GM13976 (cell line): ENCODE measurements at regions not wholly inside any gene's neighbourhood (a gene's known extent, or its start where the extent isn't known, plus 50 kb on each side); places are given as distances from the start of the nearest gene placed in this dataset.

Experiments used
- DNase-seq: peaks from one replicate; pipeline ENCODE4 v3.0.0; 2012; ENCODE audit warnings: low spot score
- CTCF ChIP-seq: IDR thresholded peaks from 2 replicates; pipeline ENCODE4 v1.5.1; 2012; ENCODE audit warnings: borderline replicate concordance, mild to moderate bottlenecking; ENCODE audit not compliant: insufficient read depth; ENCODE audit errors: extremely low read depth, missing control alignments, control extremely low read depth
- in situ Hi-C: fragments of 300-500 bp; cut with MboI; formaldehyde crosslinking; loops from one replicate; pipeline ENCODE4 v1.12.0; 2022; ENCODE audit warnings: low sequenced_read_pairs, mixed read lengths, inconsistent platforms; ENCODE audit not compliant: unreplicated experiment

- in situ Hi-C loops, result no loop called here
- no peak for DNase-seq
- no peak for TF ChIP-seq CTCF
Measured at GRCh38 chr5:103943230-103943629, 380.6 kb upstream of the NUDT12 start.

- in situ Hi-C loops, result no loop called here
- DNase-seq, result no peak
- TF ChIP-seq CTCF, result no peak
Measured at GRCh38 chr5:103942587-103943186, 380.1 kb upstream of the NUDT12 start.

- in situ Hi-C loops, result no loop called here
- DNase-seq, result no peak
- TF ChIP-seq CTCF, result no peak
Measured at GRCh38 chr5:103941596-103941995, 379.0 kb upstream of the NUDT12 start.

GRCh38 chr5:103938146-103938695 is 375.6 kb upstream of the NUDT12 start:
- DNase-seq, result no peak
- no peak for TF ChIP-seq CTCF
- in situ Hi-C loops, result no loop called here

GRCh38 chr5:103929338-103930013 is 366.9 kb upstream of the NUDT12 start:
- TF ChIP-seq CTCF, result no peak
- no peak for DNase-seq
- in situ Hi-C loops, result no loop called here

- no peak for TF ChIP-seq CTCF
- in situ Hi-C loops, result no loop called here
- DNase-seq, result no peak
Measured at GRCh38 chr5:103927739-103928138, 365.1 kb upstream of the NUDT12 start.

GRCh38 chr5:103923616-103924168 is 361.1 kb upstream of the NUDT12 start:
- in situ Hi-C loops, result no loop called here
- no peak for TF ChIP-seq CTCF
- no peak for DNase-seq
